ENCODE measurements at regions not wholly inside any gene's neighbourhood (a gene's known extent, or its start where the extent isn't known, plus 50 kb on each side); places are given as distances from the start of the nearest gene placed in this dataset.
"Not testable (repeated sequence)": the region's sequence is repeated elsewhere in the genome, so short reads cannot be mapped to it uniquely, and the experiment has no call there.

- DNase-seq (ENCODE audit: low read depth in 2 of 2): no peak
Measured at GRCh38 chr4:58406762-58407161, 1296.6 kb upstream of the IGFBP7 start.

GRCh38 chr4:58368221-58368620 lies 1258.0 kb upstream of the IGFBP7 start:
- no peak for DNase-seq (ENCODE audit: low read depth in 2 of 2)

GRCh38 chr4:58360354-58361133 lies 1250.4 kb upstream of the IGFBP7 start:
- no peak for DNase-seq (ENCODE audit: low read depth in 2 of 2)

GRCh38 chr4:58359590-58359989 lies 1249.4 kb upstream of the IGFBP7 start:
- no peak for DNase-seq (ENCODE audit: low read depth in 2 of 2)

- no peak for DNase-seq (ENCODE audit: low read depth in 2 of 2)
Measured at GRCh38 chr4:58357947-58358346, 1247.8 kb upstream of the IGFBP7 start.

GRCh38 chr4:58325070-58325469 lies 1214.9 kb upstream of the IGFBP7 start:
- no peak for DNase-seq (ENCODE audit: low read depth in 2 of 2)

GRCh38 chr4:58313444-58313843 lies 1203.3 kb upstream of the IGFBP7 start:
- DNase-seq (ENCODE audit: low read depth in 2 of 2): no peak

GRCh38 chr4:58303456-58303855 lies 1193.3 kb upstream of the IGFBP7 start:
- DNase-seq (ENCODE audit: low read depth in 2 of 2): no peak

- no peak for DNase-seq (ENCODE audit: low read depth in 2 of 2)
Measured at GRCh38 chr4:58301376-58301999, 1191.3 kb upstream of the IGFBP7 start.

- DNase-seq (ENCODE audit: low read depth in 2 of 2): no peak
Measured at GRCh38 chr4:58286335-58286734, 1176.2 kb upstream of the IGFBP7 start.

- DNase-seq (ENCODE audit: low read depth in 2 of 2): not testable (repeated sequence)
Measured at GRCh38 chr4:58280928-58281327, 1170.7 kb upstream of the IGFBP7 start.

GRCh38 chr4:58275856-58276255 lies 1165.7 kb upstream of the IGFBP7 start:
- DNase-seq (ENCODE audit: low read depth in 2 of 2): no peak

GRCh38 chr4:58274553-58274952 lies 1164.4 kb upstream of the IGFBP7 start:
- DNase-seq (ENCODE audit: low read depth in 2 of 2): no peak

GRCh38 chr4:58272311-58272710 lies 1162.1 kb upstream of the IGFBP7 start:
- no peak for DNase-seq (ENCODE audit: low read depth in 2 of 2)

GRCh38 chr4:58265734-58266133 lies 1155.5 kb upstream of the IGFBP7 start:
- no peak for DNase-seq (ENCODE audit: low read depth in 2 of 2)

GRCh38 chr4:58261526-58261925 lies 1151.3 kb upstream of the IGFBP7 start:
- no peak for DNase-seq (ENCODE audit: low read depth in 2 of 2)

GRCh38 chr4:58254291-58254690 lies 1144.1 kb upstream of the IGFBP7 start:
- DNase-seq (ENCODE audit: low read depth in 2 of 2): no peak

GRCh38 chr4:58252656-58253055 lies 1142.5 kb upstream of the IGFBP7 start:
- no peak for DNase-seq (ENCODE audit: low read depth in 2 of 2)

- DNase-seq (ENCODE audit: low read depth in 2 of 2): no peak
Measured at GRCh38 chr4:58247792-58248191, 1137.6 kb upstream of the IGFBP7 start.

- no peak for DNase-seq (ENCODE audit: low read depth in 2 of 2)
Measured at GRCh38 chr4:58225460-58225859, 1115.3 kb upstream of the IGFBP7 start.

GRCh38 chr4:58219179-58219578 lies 1109.0 kb upstream of the IGFBP7 start:
- no peak for DNase-seq (ENCODE audit: low read depth in 2 of 2)

- no peak for DNase-seq (ENCODE audit: low read depth in 2 of 2)
Measured at GRCh38 chr4:58216461-58216860, 1106.3 kb upstream of the IGFBP7 start.

- DNase-seq (ENCODE audit: low read depth in 2 of 2): no peak
Measured at GRCh38 chr4:58214376-58214775, 1104.2 kb upstream of the IGFBP7 start.

Measured in dermis microvascular lymphatic vessel endothelial cell (primary cell).